NCI-H1092 treated with DMSO at 0.1 percent for 48 hours (cell line): ENCODE measurements at regions not wholly inside any gene's neighbourhood (a gene's known extent, or its start where the extent isn't known, plus 50 kb on each side); places are given as distances from the start of the nearest gene placed in this dataset.
A peak's percentile ranks its signal among the peaks of the same experiment; 100 is the strongest.

Experiments used
- DNase-seq: peaks from one replicate; lab custom pipeline; 2025; lab: John Stamatoyannopoulos, UW

DNA sequence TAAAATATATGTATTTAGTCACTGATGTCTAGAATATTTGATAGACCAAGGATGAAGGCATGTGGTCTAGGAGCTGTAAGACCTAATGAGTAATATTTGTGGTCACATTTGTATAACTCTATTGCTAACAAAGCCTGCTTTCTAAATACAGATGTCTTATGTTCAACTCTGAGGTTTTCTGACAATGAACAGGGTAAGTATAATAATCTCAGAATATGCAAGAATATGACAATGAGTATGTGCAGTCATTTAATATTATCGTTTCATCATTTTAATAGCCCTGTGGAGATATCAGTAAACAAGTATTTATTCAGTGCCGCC, 389.6 kb downstream of the LRIG3 start:
- no peak for DNase-seq

DNA sequence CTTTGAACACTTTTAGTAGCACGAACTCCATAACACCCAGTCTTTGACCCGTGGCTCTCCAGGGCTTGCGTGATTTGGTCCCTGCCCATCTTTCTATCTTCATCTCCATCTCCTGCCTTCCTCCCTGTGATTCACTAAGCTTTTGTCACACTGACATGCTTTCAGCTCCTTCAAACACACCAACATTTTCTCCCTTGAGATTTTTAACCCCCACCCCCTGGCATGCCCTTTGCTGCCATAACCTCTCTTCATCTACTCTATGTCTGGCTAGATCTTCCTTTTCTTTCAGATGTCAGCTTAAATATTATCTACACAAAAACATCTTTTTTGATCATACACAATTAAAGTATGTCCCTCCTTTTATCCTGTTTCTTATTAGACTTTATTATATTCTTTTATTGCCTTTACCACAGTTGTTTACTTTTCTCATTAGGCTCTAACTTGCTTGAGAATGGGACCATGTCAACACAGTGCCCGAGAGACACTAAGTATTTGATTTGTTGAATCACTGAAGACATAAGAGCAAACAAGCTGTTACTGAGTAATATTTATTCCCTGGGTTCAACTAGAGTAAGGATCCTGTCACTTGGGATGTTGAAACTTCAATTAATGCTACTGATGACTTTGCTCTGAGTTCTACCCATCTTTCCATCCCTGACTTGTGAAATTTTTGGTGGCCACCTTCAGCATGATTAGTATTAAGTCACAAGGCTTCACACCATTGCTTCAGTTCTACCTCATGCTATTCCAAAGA, 387.3 kb downstream of the LRIG3 start:
- DNase-seq: no peak

DNA sequence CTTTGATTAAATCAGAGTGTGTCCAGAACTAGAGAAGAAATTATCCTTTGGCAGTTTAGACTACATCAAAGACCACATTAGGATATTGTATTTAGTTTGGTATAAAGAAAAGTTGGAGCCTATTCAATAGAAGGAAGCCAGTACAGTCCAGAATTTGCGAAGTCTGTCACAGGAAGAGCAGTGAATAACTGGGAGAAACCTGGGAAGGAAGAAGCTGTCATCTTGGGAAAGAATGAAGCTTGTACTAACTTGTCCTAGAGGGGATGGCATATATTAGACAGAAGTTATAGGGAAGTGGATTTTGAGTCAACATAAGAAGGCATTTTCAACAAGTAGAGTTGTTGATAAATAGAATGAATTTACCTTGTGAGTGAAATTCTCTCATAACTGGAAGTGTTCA, 386.7 kb downstream of the LRIG3 start:
- no peak for DNase-seq

DNA sequence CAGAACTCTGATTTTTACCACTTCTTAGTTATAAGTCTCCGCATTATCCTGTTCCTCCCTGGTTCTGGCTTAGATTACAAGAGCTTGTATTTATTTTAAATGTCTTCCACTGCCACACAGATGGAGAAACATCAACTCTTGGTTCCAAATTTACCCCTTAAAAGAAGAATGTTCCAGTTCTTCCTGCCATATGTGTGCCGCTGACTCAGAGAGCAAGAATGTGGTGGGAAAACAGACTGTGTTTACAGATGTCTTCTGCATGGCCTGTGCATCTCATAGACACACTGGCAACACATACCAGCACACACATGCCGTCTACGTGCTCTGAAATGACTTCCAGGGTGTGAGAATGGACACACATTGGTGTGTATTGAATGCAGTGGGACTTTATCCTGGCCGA, 383.0 kb downstream of the LRIG3 start:
- DNase-seq: no peak

DNA sequence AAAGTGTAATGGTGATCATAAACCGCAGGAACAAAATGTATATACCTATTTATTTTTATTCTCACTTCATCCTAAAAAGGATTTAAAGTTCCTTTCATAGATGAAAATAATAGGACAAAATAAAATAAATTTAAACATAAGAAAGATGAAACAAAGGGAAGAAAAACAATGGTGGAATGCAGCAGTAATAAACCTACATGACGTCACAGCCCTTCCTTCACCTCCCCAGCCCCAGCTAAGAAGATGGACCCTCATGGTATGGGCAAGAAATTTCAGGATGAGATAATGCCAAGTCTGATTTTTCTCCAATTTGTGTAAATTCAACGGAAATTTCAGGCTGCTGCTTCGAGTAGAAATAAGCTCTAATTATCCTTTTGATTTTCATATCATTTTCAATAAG, 381.0 kb downstream of the LRIG3 start:
- DNase-seq: no peak

DNA sequence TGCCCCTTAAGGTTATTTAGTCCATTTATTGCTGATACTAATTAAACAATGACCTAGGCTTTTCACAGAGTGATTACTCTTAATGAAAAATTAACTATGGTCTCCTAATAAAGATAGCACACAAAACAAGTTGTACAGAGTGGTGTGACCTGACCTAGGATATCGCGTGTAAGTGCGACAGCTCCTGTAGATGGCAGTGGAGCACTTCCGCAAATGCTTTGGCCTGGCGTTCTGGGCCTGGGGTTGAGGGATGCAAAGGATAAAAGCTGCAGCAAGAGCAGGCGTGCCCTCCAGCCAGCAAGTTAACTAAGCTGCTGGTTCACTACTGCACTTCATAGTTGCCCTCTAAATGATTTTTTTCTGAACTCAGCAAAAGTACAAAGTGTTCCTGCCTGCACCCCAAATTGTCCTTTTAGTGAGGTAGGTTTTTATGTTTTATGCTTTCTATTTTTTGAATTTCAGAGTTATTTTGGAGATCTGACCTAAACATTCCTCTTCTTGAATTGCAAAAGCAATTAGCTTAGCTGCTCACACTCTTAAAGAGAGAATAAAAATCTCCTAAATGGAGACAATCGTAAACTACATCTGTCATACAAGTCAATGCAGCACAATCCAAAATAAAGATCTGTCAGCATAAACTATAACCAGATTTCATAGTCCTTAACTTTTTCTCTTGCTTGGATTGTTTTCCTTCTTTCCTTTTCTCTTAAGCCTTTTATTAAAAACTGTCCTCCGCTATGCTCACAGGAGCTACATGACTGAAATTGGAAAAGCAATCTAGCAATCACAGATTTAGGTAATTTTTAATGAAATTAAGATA, 379.6 kb downstream of the LRIG3 start:
- DNase-seq: peak; percentile 80

DNA sequence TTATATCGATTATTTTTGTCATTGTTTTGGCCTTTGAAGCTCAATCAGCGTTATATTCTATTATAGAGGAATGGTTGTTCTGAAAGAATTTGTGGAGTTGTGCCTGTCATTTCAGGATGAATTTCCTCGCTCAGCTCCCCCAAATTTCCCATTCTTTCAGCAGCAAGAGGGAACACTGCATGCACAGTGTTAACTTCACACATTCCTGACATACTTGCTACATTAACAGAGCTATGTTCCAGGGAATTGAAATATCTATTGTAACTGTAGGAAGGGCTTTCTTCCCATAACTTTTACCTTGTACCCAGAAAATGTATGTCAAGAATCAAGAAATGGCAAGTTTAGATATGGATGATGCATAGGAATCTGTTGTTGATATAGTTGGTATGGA, 379.0 kb downstream of the LRIG3 start:
- DNase-seq: no peak

DNA sequence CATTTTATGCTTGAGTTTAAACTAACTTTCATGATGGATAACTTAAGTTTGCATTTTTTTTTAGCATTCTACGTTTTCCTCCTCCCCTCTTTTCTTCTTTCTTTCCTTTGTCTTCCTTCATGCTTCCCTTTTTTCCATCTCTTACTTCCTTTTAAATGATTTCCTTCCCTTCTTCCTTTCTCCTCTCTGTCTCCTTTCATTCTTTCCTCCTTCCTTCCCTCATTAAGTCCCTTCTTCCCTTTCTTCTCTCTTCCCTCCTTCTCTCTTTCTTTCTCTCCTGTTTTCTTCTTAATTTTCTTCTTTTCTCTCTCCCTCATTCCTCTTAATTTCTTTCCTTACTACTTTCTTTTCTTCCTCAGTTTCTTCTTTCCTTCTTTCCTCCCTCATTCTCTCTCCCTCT, 376.0 kb downstream of the LRIG3 start:
- no peak for DNase-seq

DNA sequence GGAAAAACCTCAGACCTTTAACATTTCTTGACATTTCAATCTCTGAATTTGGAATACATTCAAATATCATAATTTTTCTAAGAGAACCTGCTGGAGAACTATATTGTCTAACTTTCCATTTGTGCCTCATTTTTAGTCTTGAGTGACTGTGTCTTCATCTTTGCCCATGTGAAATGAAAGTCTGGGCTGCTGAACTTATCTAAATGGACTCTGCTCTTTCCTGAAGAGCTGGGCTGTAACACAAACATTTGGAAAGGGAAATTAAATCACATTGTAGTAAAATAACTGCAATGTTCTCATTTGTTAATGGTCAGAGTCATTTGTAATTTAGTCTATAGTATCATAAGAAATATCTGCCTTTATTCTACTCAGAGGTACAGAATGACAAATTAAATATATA, 373.1 kb downstream of the LRIG3 start:
- no peak for DNase-seq

DNA sequence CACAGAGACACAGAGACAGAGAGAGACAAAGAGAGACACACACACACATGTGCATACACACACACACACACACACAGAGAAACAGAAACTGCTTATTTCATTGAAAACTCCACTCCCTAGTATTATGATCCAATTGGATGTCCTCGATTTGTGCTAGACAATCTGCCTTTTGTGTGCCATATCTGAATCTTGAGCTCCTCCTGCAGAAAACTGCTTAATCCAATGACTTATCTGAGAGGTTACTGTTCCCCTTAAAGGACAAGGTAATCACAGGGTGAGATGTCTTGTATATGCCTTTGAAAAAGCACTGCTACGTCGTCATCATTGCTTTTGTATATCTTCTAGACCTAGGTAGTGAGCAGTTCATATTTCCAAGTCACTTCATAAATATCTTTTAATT, 371.5 kb downstream of the LRIG3 start:
- DNase-seq: no peak

DNA sequence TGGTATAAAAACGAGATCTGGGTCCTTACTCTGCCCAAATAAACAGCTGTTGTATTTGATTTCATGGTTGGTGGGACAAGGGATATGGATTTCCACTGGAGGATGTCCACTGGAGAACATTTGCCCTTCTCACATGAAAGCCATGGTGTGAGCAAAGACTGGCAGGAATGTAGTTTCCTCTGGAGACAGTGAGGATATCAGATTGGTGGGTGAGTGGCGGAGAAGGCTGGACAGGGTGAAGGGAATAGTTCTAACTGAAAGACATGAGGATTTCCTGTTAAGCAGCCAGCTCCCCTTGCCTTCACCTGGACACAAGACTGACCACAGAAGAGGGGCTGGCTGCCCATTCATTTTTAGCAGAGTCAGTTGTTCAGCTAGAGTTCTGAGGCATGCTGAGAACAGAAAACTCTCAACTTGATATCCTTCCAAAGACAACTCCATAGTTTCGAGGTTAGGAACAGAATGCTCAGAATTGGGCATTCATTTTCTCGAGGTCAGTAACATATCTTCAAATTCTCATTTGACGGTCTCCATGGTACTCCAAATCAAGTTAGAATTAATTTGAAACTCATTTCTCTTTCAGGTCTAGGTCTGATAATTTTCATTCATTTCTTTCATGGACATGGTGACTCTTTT, 365.7 kb downstream of the LRIG3 start:
- DNase-seq: no peak

DNA sequence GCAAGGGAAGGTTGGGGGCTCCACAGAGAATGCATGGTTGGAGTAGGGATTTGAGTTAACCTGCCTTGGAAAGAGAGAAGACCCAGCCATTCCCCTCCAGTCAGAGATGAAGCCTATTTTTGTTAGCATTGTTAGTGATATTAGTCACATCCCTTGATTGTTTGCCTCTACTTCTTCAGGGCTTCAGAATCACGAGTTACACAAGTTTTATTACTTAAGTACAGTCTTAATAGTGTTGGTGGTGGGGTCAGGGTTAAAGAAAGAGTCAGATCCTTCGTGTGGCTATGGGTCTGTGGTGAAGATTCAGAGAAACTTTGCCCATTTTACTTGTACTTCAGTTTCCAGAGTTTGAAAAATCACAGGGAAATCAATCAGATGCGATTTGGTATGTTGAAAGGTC, 363.1 kb downstream of the LRIG3 start:
- DNase-seq: no peak

DNA sequence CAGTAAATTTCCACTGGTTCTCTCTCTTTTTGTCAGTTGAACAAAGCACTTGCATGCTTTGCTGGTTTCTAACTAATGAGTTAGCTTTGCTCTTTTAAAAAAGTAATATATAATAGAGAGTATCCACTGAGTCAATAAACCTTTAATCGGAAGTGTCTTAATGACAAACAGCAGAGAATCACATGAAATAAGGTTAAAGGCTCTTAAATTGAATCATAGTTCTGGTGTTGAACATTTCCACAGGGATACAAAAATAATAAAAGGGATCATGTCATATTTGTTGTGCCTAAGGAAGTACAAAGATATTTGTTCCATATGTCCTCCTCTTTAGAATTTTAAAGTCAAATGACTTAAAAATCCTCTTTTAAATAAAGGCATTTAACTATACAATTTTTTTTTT, 362.6 kb downstream of the LRIG3 start:
- no peak for DNase-seq

DNA sequence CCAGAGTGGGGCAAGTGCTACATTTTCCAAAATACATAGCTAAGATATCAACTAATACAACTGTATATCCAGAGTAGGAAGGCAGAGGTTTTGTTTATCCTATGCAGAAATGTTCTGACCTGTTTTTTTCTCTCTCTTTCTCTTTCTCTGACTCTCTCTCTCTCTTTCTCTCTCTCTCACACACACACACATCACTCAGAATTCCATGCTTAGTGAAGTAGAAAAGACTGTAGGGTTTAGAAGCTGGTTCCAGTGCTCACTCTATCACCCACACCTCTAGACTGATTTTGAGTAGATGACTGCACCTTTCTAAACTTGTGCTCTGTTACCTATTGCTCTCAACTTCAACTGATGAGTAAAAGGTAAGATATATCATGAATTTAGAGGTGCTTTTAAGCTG, 356.7 kb downstream of the LRIG3 start:
- no peak for DNase-seq

DNA sequence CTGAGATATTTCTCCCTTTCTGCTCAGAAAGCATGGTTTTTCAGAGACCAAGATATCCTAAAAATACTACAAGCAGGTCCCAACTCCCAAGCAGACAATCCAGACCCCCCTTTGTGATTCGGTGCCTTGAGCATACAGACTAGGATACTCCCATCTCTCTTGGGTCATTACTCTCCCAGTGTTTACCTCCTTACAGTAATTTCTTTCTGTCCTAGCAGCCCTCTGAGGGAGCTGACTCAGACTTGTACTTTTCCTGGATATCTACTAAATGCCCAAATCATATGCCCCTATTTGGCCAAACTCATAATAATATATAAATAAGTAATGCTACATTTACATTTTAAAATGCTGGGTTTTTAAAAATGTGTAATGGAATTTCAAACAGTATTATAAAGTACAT, 355.6 kb downstream of the LRIG3 start:
- no peak for DNase-seq

DNA sequence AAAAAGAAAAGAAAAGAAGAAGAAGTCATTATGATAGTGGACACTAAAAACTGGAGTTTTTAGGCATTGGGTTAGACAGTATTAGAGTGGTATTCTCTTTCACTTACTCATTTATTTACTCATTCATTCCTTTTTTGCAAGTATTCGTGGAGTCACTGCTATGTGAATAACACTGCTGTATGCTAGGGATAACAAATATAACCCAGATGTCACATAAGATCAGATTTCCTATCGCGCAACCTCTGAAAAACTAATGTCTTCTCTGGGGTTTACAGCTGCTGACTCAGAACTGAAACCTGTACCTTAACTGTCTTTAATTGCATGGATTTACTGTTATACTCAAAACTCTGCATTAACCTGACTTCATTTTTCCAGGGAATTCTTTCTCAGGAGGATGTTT, 353.7 kb downstream of the LRIG3 start:
- no peak for DNase-seq

DNA sequence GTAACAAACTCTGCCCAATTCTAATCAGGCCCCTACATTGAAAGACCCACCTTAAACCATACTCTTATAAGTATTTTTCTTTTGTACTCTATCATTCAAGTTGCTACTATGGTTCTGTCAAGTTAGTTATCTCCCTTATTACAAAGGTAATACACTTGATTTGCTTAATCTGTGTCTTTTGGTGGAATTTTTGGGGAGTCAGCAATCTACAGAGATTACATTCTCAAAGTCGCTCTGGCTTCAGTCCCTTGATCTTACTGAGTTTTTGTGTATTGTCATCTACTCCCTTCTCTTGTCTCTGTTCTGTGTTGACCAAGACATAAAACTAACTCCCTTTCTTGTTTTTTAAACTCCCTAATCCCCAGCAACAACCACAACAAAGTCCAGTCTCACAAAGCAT, 353.1 kb downstream of the LRIG3 start:
- no peak for DNase-seq

DNA sequence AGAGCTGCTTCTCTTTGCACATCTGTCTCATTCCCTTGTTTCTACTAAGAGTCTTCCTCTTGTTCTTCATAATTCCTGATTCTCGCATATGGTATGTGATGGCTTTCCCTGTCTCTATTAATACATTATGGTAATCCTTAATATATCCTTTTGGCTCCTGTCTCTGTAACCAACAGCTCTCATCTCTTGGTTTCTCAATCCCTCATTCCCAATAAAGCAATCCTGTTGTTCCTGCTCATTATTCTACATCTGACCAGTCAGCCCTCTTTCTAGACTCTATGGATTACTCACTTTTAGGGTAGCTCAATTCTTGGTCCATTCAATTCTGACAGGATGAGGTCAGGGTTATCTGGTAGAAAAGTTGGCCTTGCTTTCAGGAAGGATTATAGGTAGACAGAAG, 349.9 kb downstream of the LRIG3 start:
- no peak for DNase-seq

DNA sequence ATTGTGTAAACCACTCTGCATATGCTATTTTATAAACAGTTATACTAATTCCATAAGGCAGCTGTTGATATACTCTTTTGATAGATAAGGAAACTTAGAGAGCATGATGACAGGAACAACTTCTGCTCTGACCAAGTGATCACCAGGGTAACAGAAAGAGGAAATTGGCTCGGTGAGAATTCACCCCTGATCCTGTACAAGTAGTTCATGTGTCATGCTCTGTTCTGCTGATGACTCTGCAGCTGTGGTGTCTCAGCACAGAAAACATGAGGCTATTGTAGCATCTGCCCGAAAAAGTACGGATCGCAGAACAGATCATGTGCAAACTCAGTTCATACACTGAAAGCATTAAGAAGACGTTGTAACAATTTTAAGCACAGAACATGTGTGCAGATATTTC, 345.0 kb downstream of the LRIG3 start:
- DNase-seq: no peak

DNA sequence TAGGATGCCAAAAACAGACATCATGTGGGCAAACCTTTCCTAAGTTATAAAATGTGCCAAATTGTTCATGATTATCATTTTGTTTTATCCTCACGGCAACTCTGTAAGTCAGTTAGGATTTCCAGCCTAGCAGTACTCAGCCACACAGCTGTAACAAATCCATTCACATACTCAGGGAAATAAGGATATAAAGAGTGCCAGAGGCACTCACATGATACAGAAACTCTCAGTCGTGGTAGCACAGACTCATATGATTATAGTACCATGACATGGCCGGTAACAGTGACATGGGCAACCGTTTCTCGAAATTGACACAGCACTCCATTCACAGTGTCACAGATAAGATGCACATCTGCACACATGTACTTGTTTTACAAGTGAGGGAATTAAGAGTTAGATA, 344.2 kb downstream of the LRIG3 start:
- no peak for DNase-seq

DNA sequence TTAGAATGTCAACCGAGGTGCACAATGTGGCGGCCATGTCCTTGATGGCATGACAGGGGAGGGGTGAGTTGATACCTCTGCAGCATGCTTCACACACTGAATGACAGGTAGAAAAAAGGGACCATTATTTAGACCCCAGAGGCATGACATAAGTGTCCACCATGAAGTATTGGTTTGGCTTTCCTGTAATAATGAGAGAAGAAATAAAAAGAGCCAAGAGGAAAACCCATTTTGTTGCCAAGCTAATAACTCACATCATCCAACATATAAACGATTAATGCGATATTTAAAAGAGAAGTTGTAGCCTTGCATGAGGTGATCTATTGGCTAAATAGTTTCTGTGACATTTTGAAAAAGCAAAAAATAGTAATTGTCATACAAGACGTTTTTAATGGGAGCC, 343.4 kb downstream of the LRIG3 start:
- DNase-seq: no peak

DNA sequence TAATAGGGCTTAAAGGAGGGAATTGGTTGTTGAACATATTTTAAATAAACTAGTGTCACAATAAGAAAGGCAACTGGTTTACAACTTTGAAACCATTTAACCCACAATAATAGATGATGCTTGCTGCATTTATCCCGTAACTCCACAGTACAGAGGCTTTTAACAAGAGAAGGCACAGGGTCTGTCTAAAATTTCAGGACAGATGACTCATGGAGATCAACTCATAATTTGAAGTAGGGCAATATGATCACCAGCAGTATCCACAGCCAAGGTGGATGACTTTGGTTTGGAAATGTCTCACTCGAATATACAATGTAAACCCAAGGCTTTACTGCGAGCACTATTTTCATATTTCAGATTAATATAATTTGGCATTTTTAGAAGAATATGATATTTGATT, 340.2 kb downstream of the LRIG3 start:
- no peak for DNase-seq

DNA sequence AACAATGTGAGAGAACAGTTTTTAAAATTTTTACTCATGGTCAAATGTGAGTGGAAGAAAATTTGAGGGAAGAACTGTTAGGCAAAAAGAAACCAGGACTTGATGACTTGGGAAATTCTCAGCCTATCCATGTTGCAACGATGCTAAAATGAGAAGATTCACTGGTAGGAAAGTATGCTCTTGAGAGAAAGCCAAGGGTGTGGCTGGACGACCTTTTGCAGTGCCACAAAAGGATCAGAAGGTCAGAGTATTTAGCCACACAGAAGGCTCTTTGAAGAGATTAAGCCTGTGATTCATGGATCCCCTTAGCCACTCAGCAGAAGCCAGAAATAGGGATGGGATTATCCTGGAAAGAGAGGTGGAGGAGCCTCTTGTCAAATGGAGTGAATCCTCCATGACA, 336.8 kb downstream of the LRIG3 start:
- no peak for DNase-seq

DNA sequence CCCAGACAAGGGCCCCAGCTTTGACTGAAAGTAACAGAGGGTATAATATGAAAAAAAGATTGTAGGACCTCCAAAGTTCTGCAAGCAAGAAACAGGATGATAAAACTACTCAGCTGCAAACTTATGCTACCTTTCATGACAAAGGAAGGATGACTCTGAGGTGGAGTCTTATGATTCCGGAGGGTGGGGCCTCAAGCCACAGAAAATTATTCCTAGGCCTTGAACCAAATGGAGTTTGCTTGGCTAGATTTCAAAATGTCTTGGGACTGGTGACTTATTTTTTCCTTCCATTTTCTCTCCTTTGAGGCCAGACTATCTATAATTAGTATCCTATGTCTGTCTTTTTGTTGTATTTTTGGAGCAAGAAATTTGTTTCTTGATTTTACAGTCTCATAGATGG, 336.4 kb downstream of the LRIG3 start:
- no peak for DNase-seq
